Activated CD8-positive, alpha-beta memory T cell treated with anti-CD3 and anti-CD28 coated beads, Interleukin-2, amount 50 U/mL, for 48 hours (primary cell): ENCODE measurements at regions not wholly inside any gene's neighbourhood (a gene's known extent, or its start where the extent isn't known, plus 50 kb on each side); places are given as distances from the start of the nearest gene placed in this dataset.

ENCODE experiments used
- DNase-seq: peaks from one replicate; pipeline ENCODE4 v3.0.0-alpha.2; 2020

DNA sequence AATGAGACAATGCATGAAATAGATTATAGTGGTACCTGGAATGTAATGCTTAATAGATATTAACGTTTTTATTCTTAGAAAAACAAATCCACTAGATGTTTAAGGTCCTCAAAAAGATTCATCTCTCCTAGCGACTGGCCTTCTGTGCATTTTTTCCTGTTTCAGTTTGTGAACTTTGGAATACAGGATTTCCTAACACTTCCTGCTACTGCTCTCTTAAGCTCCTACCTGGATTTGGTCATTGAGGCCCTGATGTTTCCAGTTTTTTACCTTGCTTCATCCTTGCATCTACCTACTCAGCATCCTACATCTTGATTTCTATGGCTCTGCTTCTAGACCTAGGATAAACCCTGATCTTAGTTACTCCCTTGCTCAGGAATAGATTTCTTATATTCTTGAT lies 188.4 kb downstream of the ABCC12 start:
- DNase-seq = no peak

DNA sequence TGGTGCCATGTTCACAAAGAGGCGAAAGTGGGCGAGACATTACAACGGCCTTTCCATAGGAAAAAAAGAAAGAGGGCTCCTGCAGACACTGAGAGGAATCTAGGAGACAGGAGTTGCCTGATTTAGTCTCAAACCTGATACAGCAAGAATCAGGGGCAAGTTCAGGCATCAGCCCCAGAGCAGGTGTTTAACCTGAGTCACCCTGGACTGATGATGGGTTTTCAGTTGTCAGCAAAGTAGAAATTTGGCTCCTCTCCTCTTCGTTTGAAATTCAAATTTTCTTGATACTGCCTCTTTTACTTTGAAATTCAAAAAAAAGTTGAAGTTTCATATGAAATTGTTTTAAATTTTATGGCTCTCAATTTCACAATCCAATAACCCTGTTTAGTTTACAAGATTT lies 189.5 kb downstream of the ABCC12 start:
- no peak for DNase-seq

DNA sequence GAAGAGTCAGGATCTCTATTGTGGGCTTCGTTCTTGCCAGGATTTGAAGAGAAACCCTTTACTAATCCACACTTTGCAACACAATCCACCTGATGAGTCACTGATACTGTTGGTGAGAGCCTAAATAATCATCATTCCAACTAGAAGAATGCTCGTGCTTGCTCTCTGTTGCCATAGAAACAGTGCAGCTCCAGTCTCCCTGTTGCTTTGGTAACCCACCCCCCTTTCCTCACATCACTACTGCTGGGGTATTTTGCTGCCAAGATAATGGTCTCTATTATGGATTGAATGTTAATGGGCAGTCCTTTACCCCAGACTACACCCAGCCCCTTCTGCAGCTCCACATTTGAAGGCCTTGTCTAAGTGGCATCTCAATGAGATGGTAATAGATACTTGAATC lies 190.4 kb downstream of the ABCC12 start:
- DNase-seq = no peak

DNA sequence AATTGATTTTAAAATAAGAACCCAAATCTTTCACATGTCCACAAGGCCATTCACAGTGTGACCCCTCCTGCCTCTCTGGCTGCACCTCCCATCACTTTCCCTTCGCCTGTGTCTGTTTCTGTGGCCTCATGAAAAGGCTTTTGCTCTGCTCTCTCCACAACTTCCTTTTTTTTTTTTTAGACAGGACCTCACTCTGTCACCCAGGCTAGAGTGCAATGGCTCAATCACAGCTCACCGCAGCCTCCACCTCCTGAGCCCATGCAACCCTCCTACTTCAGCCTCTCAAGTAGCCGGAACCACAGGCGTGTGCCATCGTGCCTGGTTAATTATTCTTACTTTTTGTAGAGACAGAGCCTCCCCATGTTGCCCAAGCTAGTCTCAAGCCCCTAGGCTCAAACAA lies 197.1 kb downstream of the ABCC12 start:
- no peak for DNase-seq

DNA sequence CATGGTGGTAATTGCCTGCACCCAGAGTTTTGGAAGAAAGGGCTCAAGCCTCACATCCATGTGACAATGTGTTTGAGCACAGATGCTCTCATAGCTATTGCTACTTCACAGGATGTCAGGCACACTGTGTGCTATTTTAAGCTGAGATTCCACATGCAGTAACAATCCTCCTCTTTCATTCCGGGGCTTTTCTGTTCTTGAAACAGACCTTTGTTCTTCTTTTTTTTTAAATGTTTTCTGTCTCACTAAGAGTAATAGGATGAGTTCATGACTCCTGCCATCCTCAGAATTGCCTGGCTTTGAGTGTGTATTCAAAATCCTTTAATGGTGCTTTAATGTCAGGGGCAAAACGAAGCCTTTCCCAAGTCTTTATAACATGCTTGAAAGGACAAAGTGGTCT lies 198.9 kb downstream of the ABCC12 start:
- DNase-seq = no peak

DNA sequence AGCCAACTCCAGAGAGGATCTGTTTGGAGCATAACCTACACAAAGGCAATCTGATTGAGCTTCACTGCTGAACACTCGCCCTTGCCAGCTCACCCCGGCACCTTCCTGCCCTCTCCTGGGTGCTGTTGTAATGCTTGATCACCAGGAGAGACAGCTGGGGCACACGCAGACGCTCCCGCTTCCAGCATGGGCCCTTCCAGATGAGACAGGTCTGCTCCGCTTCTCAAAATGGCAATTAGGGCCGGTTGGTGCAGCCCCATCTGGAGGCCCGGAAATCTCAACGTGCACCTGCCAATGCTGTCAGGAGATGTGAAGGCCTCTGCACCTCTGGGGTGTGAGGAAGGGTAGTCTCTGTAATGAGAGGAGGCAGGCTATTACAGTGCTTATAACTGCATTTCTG lies 206.1 kb downstream of the ABCC12 start:
- no peak for DNase-seq

DNA sequence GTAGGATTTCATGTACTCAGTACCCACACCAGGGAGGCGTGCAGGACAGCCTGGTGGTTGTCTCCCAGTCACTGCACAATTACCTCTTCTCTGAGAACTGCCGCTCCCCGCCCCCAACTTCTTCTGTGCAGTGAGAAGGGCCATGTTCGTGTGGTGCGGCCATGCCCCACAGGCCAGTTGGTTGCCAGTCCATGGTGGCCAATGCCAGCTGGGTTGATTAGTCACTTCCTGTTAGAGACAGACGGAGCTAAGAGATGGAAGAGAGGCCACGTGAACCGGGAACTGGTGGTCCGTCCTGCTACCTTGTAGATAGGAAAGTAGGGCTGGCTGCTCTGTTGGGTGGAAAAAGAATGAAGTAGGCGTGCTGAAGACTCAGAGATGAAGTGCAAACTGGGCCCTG lies 206.5 kb downstream of the ABCC12 start:
- no peak for DNase-seq

DNA sequence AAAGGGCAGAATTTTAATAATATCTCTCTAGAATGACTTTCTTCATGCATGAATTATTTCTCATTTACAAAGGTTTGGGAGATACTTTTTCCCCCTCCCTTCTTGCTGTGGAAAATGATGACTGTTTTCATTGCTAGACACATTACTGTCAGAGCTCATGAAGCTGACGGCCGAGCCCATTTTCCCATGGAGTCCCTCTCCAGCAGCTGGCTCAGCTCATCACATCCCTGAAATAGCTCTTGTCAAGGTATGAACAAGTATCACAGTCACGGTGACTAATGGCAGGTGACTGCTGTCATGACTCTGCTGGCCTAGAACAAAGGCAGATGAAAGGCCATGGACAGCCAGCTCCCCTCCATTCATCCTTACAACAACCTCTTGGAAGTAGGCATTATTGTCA lies 208.1 kb downstream of the ABCC12 start:
- DNase-seq = no peak

DNA sequence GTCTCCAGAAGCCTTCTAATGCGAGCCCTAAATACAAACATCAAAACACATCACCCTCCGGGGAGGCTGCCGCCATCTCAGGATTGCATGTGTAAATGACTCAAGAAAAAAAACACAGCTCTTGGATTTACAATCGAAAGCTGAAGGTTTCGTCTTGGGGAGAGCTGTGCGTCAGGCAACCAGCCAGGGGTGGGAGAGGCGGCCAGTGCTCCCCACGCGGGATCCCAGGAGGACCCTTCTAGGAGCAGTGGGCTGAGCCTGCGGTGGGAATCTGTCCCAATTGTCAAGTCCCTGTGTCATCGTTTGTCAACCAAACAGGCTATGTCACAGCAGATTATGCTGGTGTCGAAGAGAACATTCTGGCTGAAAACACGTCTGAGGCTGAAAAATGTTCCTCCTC lies 209.7 kb downstream of the ABCC12 start:
- DNase-seq = no peak

DNA sequence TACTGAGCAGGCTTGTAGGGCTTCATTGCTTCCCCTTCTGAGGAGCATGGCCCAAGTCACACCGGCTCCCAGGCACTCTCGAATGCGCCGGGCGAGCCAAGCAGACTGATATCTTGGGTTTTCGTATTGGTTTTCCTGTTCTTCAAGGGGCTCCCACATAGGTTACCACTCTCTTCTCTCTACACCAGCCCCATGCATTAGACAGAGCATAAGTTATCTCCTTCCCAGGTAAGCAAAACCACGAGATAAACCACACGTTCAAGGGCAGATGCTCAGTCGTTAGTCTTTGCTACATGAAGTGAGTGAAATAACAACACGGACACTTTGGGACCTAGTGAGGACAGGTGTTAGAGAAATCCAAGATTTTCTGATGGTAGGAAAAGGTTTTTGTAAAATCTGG lies 211.2 kb downstream of the ABCC12 start:
- no peak for DNase-seq

DNA sequence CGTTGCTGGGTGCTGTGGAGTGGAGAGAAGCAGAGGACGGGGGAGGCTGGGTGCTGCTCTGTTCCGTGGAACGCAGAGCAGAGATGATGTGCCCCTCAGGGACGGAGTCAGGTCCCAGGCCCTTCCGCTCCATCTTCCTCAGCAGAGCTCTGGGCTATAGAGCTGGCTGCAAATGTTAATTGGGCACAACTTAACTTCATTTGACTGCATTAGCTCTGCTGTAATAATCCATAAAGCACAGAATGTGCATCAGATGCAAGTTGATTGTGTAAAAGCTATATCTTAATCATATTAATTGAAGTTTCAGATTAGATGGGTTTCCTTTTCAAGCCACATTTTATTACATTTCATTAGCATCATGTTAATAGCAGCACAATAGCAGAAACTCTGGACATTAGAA lies 212.6 kb downstream of the ABCC12 start:
- no peak for DNase-seq

DNA sequence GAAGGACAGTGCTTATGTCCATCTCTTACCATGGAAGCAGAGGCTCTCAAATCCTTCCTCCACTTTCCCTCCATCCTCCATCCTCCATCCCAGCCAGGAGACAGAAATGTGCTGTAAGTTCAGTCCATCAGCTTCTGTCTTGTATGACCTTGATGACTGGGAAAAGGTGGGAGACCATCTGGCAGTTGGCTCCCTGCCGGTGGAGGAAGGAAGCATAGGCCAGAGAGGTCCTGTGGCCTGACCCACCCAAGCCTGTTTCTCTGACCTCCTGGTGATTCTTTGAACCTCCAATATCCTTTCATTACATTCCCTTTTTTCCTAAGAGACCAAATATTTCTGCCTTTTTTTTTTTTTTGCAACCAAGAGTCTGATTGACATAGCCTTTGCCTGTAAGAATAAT lies 215.3 kb downstream of the ABCC12 start:
- DNase-seq = no peak

DNA sequence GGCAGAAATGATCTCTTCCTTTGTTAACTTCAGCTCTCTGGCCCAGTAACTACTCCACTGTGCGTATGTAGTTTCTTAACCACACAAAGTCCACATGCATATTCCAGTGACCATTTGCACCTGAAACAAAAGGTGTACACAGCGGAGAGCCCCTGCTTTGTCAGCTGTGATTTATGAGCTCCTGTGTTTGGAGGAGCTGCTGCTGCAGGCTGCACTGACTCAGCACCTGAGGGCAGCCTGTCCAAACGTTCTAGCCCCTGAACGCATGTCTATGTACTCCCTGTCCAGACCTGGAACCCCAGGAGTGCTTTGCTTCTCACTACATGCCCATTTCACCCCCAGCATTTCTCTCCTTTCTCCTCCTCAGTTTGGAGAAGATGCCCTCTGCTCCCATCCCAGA lies 216.1 kb downstream of the ABCC12 start:
- no peak for DNase-seq

DNA sequence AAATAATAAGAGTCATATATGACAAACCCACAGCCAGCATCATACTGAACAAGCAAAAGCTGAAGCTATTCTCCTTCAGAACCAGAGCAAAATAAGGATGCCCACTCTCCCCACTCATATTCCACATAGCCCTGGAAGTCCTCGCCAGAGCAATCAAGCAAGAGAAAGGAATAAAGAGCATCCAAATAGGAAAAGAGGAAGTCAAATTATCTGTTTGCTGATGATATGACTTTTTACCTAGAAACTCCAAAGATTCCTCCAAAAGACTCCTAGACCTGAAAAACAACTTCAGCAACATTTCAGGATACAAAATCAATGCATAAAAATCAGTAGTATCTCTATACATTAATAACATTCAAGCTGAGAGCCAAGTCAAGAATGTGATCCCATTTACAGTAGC lies 217.5 kb downstream of the ABCC12 start:
- DNase-seq = no peak

DNA sequence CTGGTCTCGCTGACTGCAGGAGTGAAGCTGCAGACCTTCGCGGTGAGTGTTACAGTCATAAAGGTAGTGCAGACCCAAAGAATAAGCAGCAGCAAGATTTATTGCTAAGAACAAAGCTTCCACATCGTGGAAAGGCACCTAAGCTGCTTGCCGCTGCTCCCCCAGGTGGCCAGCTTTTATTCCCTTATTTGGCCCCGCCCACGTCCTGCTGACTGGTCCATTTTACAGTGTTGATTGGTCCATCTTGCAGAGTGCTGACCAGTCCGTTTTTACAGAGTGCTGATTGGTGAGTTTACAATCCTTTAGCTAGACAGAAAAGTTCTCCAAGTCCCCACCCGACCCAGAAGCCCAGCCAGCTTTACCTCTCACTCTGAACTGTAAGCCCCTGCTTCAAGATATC lies 227.8 kb downstream of the ABCC12 start:
- DNase-seq = no peak

DNA sequence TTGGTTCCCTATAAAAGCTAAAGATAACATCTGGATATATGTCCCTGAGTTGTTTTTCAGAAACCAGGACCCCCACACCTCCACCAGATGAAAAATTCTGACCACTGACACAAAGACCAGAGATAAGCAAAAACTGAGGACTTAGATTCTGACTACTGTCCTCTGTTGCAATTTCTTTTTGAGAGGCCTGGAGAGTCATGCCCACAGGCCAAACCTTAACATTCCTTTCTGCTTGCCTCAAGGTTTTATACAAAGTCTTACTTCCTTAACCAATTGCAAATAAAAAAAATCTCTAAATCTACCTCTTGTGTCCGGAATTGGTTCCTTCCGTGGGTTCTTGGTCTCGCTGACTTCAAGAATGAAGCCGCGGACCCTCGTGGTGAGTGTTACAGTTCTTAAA lies 228.5 kb downstream of the ABCC12 start:
- no peak for DNase-seq

DNA sequence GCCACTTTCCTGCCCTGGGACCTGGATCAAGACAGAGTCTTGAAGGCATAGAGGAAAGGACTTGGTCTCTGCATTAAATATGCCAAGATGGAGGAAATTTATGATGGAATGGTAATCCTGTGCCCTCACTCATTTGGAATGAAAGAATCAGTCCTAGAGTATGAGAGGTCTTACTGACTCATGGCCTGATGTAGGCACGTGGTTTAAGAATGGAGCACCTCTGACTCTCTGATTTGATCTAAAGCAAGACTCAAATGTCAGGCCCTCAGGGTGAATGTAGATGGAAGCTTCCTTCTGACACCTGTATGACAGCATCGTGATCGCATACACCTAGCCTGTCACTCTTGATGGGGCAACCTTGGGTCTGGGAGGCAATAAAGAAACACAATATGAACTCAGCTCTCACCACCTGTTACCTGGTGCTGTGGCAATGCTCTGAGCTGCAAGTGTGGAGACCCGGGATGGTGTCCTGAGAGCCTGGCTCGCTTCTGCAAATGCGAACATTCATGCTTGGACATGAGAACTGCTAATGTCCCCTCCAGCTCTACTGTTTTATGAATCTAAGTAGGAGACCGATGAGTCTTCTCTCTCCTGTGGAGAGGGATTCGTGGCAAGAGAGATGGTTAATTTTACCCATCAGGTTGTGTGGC lies 229.9 kb downstream of the ABCC12 start:
- no peak for DNase-seq

DNA sequence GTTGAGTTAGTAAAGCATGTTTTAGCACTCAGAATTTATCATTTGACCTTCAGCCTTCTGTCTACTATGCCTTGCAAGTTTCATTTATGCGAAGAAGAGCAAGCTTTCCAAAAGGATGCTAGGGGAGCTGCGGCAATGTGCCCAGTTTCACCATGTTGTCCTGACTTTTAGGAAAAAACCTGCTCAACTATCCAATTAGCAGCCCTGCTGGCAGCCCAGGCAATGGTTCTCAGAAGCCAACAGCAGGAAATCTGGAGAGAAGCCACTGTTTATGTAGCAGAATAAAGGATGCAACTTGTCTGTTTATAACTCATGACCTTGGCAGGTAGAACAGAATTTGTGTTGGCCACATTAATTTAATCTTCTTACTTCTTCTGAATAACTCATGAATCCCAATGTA lies 230.8 kb downstream of the ABCC12 start:
- no peak for DNase-seq

DNA sequence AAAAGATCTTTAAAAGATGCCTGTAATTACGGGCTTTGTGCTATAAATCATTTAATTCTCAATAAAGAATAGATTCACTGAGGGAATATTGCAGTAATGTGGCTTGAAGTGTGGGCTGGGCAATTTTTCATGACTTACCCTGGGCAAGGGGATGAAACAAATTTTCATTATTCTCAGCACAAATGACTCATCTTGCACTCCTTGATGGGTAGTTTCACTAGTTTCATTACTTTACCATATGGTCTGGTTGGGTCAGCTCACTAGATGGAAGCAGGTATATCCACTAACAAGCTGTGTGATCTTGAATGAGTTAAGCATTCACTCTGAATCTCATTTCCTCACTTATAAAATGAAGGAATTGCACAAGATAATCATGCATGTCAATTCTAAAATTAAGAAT lies 234.3 kb downstream of the ABCC12 start:
- DNase-seq = no peak

DNA sequence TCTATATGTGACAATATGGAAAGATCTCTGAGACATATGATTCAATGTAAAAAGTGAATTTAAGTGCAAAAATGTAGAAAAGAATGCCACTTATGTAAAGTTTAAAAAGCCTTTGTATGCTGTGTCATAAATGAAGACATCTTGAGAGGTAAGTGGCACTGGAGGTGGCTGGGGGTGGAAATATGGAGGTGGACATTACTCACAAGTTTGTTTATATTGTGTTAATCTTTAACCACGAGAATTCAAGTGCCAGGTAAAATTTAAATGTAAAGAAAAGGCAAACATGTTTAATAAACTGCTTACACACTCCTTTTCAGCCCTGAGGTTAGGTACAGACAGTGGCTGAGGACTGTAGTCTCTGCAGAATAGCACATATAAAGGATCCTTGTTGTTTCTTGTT lies 235.1 kb downstream of the ABCC12 start:
- no peak for DNase-seq

DNA sequence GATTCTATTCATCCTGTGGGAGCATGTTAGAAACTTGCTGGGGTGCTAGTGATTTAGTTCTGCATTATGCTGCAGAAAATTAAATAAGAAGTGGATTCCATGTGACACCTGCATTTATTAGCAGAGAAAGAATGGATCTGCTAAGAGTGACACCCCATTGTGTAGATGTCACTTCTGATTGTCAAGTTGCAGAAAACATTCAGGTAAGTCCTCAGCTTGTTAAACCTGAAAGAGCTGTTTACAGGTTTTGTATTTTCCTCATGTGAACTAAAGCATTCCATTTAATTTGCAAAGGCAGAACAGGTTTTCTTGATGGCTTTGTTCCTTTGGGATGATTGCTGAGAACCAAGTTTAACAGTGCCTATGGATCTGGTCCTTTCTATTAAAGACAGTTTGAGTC lies 238.7 kb downstream of the ABCC12 start:
- no peak for DNase-seq

DNA sequence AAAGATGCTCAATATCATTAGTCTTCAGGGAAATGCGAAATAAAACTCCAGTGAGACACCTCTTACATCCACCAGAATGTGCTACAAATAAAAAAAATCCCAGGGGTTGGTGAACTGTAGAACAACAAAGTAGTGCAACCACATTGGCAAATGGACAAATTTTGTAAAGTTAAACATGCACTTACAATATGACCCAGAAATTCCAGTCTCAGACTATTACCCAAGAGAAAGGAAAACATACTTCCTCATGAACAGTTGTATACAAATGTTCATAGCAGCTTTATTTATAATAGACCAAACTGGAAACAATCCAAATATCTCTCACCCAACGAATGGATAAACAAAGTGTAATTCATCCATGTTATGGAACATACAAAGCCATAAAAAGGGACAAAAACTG lies 239.5 kb downstream of the ABCC12 start:
- no peak for DNase-seq

DNA sequence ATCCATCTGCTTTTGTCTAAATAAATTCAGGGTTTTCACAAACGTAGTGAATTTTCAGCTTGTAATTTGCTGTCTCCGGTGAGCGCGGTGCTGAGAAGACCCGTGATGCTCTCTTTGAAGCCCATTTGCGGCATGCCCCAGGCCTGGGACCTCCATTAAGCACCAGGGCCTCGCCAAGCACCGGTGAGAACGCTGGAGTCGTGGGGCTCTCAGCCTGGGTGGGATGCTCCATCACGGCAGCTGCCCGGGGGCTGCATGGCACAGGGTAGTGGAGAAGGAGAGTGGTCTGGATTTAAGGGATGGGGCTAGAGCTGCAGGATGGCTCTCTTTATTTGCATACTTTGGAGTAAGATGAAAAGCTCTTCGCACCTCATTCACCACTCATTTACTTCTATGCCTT lies 248.7 kb downstream of the ABCC12 start:
- no peak for DNase-seq

DNA sequence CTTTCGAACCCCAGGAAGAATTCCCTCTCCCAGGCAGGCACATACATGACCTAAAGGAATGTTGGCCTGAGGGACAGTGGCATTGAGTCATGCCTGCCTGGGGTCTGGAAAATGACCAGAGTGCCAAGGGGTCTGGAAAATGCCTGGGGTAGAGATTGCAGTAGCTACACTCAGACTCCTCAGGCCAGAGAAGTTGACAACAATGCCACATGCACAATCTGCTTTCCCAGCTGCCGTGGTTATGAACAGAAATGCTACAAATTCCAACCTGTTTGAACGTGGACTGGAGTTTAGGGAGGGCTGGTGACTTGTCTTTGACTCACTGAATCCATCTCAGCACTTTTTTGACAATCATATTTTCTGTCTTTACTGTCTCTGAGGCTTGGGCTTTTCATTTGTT lies 250.0 kb downstream of the ABCC12 start:
- DNase-seq = no peak

DNA sequence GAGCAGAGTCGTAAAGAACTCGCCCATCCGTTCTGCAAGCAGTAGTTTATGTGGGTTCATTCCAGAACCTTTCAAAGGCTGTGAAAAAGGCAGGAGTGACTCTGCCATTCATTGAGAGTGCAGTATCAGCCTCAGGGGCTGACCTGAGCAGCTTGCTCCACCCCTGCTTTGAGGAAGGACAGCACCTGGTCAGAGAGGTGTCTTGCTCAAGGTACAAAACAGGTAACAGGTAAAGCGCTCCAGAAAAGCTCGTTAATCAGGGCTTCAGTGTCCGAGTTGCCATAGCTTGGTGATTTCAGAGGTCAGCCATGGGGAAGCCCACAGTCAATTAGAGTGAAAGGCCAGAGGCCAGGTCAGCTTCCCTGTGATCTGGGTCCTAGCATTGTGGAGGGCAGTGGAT lies 251.1 kb downstream of the ABCC12 start:
- DNase-seq = no peak

DNA sequence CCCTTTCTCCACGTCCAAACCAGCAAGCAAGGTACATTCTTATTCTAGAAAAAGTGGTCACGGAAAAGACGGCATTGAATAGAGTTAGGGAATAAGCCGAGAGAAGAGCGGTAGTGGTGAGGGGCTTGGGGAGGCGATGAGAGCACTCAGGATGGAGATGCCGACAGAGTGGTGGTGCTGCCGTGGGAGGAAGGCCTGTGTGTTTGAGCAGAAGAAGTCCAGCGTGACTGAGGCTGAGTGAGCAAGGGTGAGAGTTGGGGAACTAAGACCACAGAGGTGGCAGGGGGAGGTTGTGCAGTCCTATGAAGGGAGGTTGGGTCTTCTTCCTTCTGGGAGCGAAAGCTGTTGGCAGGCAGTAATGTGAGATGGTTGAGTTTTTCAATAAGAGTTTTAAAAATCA lies 252.3 kb downstream of the ABCC12 start:
- no peak for DNase-seq
